HG03521 (cell line): ENCODE measurements at regions not wholly inside any gene's neighbourhood (a gene's known extent, or its start where the extent isn't known, plus 50 kb on each side); places are given as distances from the start of the nearest gene placed in this dataset.
"Not testable (repeated sequence)": the region's sequence is repeated elsewhere in the genome, so short reads cannot be mapped to it uniquely, and the experiment has no call there.

Experiments used
- ATAC-seq: cut with Tn5 transposase; IDR thresholded peaks from one replicate; pipeline ENCODE4 v1.9.1; 2021; ENCODE audit warnings: mild to moderate bottlenecking, moderate library complexity; ENCODE audit not compliant: unreplicated experiment

DNA sequence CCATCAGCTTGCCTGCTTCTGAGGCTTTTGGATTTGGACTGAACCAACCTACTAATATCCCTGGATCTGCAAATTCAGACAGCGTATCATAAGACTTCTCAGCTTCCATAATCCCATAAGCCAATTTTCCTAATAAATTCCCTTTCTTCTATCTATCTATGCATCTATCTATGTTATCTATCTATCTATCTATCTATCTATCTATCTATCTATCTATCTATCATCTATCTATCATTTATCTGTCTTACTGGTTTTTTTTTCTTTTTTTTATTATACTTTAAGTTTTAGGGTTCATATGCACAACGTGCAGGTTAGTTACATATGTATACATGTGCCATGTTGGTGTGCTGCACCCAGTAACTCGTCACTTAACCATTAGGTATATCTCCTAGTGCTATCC is 2045.4 kb upstream of the CDH6 start:
- no peak for ATAC-seq

DNA sequence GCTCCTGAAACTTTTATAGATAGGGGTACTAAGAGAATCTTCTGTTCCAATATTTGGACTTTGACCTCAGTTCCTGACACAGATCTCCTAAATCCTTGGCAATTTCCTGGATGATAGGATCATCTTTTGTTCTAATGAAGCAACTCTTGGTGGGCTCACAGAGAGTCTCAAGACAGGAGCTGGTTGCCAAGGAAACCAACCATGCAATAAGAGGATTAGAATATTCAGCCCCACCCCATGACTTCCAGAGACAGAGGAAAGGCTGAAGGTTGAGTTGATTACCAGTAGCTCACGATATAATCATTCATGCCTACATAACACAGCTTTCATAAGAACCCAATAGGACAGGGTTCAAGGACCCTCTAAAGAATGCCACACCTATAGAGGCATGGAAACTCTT is 2050.2 kb upstream of the CDH6 start:
- no peak for ATAC-seq

DNA sequence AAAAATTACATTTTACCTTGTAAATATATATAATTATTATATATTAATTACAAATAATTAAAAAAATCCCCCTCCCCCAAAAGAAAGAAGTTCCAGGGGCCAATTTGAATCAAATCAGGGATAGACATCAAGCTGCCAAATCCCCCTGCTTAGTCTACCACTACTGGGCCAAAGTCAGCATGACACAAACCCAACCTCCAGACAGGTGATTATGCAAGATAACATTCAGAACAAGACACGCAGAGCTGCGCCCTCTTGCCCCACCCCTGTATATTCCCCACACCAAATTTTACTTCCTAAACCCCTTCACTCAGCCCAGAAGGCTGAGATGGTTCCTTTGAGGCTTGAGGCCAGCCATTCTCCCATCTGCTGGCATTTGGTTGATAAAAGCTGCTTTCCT is 2059.1 kb upstream of the CDH6 start:
- no peak for ATAC-seq

DNA sequence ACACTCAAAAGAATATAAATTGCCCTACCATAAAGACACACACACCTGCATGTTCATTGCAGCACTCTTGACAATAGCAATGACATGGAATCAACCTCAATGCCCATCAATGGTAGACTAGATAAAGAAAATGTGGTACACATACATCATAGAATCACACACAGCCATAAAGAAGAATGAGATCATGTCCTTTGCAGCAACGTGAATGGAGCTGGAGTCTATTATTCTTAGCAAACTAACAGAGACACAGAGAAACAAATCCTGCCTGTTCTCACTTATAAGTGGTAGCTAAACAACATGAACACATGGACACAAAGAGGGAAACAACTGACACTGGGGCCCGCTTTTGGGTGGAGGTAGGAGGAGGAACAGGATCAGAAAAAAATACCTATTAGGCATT is 2062.2 kb upstream of the CDH6 start:
- ATAC-seq = no peak

GRCh38 chr5:29130786-29131185 is 2062.7 kb upstream of the CDH6 start:
- ATAC-seq = no peak

GRCh38 chr5:29127524-29128156 is 2065.8 kb upstream of the CDH6 start:
- not testable (repeated sequence) for ATAC-seq

- not testable (repeated sequence) for ATAC-seq
Measured at GRCh38 chr5:29126462-29126861, 2067.0 kb upstream of the CDH6 start.

- no peak for ATAC-seq
Measured at GRCh38 chr5:29122306-29122705, 2071.2 kb upstream of the CDH6 start.

GRCh38 chr5:29114331-29114768 is 2076.0 kb upstream of the CDH9 start:
- ATAC-seq = no peak

DNA sequence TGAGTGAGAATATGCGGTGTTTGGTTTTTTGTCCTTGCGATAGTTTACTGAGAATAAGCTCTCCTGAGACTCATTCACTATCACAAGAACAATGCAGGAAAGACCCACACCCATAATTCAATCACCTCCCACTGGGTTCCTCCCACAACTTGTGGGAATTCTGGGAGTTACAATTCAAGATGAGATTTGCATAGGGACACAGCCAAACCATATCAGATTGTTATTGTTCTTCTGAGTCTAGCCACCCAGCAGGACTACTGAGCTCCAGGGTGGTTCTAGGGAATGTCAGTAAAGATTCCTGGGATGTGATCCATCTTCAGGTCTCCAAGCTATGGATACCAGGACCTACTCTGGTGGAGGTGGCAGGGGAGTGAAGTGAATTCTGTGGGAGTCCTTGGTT is 2075.1 kb upstream of the CDH9 start:
- no peak for ATAC-seq

- ATAC-seq = no peak
Measured at GRCh38 chr5:29099585-29099984, 2061.2 kb upstream of the CDH9 start.

GRCh38 chr5:29089591-29090130 is 2051.3 kb upstream of the CDH9 start:
- no peak for ATAC-seq

GRCh38 chr5:29085142-29085541 is 2046.8 kb upstream of the CDH9 start:
- ATAC-seq = no peak

GRCh38 chr5:29079771-29080170 is 2041.4 kb upstream of the CDH9 start:
- ATAC-seq = no peak

- no peak for ATAC-seq
Measured at GRCh38 chr5:29077451-29077850, 2039.1 kb upstream of the CDH9 start.

DNA sequence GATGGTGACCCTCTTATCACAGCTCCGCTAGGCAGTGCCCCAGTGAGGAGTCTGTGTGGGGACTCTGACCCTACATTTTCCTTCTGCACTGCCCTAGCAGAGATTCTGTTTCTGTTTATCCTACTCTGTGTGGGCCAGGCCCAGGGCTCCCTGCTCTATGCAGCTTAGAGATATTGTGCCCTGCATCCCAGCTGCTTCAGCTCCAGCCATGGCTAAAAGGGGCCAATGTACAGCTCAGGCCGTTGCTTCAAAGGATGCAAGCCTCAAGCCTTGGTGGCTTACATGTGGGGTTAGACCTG is 2030.7 kb upstream of the CDH9 start:
- ATAC-seq = no peak

- ATAC-seq = no peak
Measured at GRCh38 chr5:29061381-29061780, 2023.0 kb upstream of the CDH9 start.

DNA sequence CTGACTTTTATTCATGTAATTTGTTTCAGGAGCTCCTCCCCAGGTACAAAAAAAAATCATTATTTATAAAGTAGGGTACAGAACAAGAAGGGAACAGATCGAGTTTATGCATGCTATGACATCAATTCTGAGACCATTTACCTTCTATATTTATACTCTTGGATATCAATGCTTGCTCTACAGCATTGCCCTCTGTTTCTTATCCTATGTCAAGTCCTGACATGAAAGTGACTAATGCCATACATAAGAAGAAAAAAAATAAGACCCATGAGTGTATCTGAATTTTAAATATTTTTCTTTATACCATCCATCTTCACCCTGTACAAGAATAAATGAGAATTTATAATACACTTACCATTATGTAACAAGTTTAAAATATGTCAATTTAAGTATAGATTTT is 2016.3 kb upstream of the CDH9 start:
- ATAC-seq = no peak

DNA sequence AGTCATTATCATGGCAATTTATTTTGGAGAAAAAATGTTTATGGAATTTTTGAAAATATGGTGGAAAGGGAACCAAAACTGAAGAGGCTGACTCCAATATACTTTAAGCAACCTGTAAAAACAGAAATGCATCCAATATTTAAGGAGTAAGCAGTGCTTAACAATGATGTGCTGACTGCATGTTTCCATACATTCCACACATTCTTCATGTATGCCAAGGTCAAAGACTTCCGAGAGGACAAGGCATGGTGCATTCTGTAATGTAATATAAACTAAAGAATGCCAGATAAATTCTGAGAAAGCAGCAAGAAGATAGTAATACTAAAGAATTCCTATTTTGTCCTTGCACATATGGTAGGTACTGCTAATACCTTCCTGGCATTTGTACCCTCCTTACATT is 2015.9 kb upstream of the CDH9 start:
- no peak for ATAC-seq

DNA sequence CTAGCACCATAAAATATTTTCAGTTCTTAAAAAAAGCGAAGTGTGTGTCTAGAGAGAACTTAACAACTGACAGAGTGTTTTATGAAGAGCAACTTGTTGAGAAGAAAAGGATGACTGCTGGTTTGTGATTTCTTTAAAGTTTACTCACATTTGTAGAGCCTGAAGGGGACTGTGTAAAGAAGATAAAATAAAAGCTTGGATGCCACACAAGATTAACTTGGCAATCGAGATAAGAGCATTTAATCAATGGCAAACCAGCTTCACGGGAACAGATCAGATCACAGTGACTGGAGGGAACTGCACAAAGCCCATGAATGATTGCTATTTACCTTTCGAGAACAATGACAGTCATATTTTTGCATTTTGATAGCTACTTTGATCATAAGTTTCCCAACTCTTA is 2013.1 kb upstream of the CDH9 start:
- ATAC-seq = no peak

DNA sequence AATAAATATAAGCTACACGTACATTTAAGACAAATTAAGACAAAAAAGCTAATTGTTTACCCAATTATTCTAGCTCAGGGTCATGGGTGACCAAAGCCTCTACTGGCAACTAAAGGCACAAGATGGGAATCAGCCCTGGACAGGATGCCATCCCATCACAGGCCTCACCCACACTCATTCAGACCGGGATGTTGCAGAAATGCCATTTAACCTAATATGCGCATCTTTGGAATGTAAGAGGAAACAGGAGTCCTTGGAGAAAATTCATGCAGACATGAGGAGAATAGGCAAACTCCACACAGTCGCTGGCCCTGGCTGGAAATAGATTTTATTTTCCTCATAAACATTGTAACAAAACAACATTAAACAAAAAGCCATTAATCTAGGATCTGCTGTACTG is 2003.8 kb upstream of the CDH9 start:
- no peak for ATAC-seq

- ATAC-seq = no peak
Measured at GRCh38 chr5:29040404-29040803, 2002.0 kb upstream of the CDH9 start.

DNA sequence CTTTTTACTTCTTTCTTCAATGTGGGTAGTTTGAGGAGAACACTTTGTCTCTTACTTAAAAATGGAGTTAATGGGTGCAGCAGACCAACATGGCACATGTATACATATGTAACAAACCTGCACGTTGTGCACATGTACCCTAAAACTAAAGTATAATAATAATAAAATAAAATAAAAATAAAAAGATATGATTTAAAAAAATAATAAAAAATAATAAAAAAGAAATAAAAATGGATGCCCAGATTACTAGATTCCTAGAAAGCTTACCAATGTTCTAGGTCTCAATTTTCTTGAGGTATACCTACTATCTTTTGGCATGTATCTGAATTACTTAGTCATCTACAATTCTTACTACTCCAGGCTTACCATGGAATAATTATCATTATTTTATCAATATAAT is 2001.6 kb upstream of the CDH9 start:
- ATAC-seq = no peak
